ENCODE measurements at regions not wholly inside any gene's neighbourhood (a gene's known extent, or its start where the extent isn't known, plus 50 kb on each side); places are given as distances from the start of the nearest gene placed in this dataset.

DNA sequence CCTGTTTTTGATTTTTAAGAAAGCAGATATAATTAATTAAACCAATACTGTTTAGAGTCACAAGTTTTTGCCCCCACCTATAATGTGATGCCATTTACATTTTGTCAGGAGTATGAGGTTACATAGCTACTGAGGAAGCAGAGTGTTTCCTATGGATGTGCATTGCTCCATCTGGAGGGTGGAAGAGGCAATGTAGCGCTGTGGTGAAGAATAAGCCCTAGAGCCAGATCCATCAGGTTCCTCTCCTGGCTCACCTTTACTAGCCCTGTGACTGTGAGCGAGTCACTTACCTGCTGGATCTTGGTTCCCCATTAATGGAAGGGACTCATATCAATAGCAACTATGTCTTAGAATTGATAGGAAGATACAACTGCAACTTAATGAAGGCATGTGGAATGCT lies 216.0 kb downstream of the GPAM start:
- CTCF ChIA-PET, result interaction anchor here (1.0 kb wide), 1 partner anchor 170 kb away, joined by 3 read pairs; no protein-coding TSS in a partner anchor
- Histone ChIP-seq H3K27ac (ENCODE audit: extremely low read depth, low read depth, low read length) (no peak overlapping the region), H3K36me3 (ENCODE audit: control insufficient read depth in 2 of 2, insufficient read depth in 1 of 2, low read length in 2 of 2) (no peaks in the 10 kb centered on the region), H3K4me1 (ENCODE audit: control insufficient read depth, insufficient read depth, low read length) (no peaks in the 10 kb centered on the region), H3K4me3 (ENCODE audit: low read depth, low read length) (no peak overlapping the region), H3K9me3 (ENCODE audit: control insufficient read depth, insufficient read depth, low read depth, low read length) (no peaks in the 10 kb centered on the region)
- TF ChIP-seq, protein P1, sequence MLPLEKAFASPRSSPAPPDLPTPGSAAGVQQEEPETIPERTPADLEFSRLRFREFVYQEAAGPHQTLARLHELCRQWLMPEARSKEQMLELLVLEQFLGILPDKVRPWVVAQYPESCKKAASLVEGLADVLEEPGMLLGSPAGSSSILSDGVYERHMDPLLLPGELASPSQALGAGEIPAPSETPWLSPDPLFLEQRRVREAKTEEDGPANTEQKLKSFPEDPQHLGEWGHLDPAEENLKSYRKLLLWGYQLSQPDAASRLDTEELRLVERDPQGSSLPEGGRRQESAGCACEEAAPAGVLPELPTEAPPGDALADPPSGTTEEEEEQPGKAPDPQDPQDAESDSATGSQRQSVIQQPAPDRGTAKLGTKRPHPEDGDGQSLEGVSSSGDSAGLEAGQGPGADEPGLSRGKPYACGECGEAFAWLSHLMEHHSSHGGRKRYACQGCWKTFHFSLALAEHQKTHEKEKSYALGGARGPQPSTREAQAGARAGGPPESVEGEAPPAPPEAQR (tag by site-specific recombination; IDR thresholded peaks at IDR 0.05), result no peak
- TF ChIP-seq ZNF473 (tag by site-specific recombination; IDR thresholded peaks at IDR 0.05), result no peak
- TF ChIP-seq ZNF433 (tag by site-specific recombination; IDR thresholded peaks at IDR 0.05; ENCODE audit: low read depth), result no peak
- TF ChIP-seq ZNF549 (tag by site-specific recombination; IDR thresholded peaks at IDR 0.05), result no peak
- no peak for TF ChIP-seq ZEB2 (tag by site-specific recombination; IDR thresholded peaks at IDR 0.05)
- TF ChIP-seq ZNF324 (tag by site-specific recombination; IDR thresholded peaks at IDR 0.05), result no peak
- TF ChIP-seq ZNF785 (tag by site-specific recombination; IDR thresholded peaks at IDR 0.05), result no peak
- no peak for TF ChIP-seq ZNF416 (tag by site-specific recombination; IDR thresholded peaks at IDR 0.05)
- no peak for TF ChIP-seq WT1 (tag by site-specific recombination; IDR thresholded peaks at IDR 0.05)
- TF ChIP-seq ZNF776 (tag by site-specific recombination; IDR thresholded peaks at IDR 0.05; ENCODE audit: borderline replicate concordance), result no peak
- no peak for TF ChIP-seq ZNF423 (tag by site-specific recombination; IDR thresholded peaks at IDR 0.05)
- TF ChIP-seq ZBTB1 (tag by site-specific recombination; IDR thresholded peaks at IDR 0.05), result no peak
- TF ChIP-seq OSR2 (tag by site-specific recombination; IDR thresholded peaks at IDR 0.05), result no peak
- no peak for TF ChIP-seq TCF7L2 (IDR thresholded peaks at IDR 0.05; ENCODE audit: borderline replicate concordance, low read depth, low read length)
- TF ChIP-seq KLF9 (tag by site-specific recombination; IDR thresholded peaks at IDR 0.05; ENCODE audit: low read depth), result no peak
- no peak for TF ChIP-seq SALL2 (tag by site-specific recombination; IDR thresholded peaks at IDR 0.05; ENCODE audit: borderline replicate concordance)
- TF ChIP-seq ZNF585B (tag by site-specific recombination; IDR thresholded peaks at IDR 0.05), result no peak
- no peak for TF ChIP-seq SCRT2 (tag by site-specific recombination; IDR thresholded peaks at IDR 0.05)
- POLR2A ChIA-PET, result no interaction called here

DNA sequence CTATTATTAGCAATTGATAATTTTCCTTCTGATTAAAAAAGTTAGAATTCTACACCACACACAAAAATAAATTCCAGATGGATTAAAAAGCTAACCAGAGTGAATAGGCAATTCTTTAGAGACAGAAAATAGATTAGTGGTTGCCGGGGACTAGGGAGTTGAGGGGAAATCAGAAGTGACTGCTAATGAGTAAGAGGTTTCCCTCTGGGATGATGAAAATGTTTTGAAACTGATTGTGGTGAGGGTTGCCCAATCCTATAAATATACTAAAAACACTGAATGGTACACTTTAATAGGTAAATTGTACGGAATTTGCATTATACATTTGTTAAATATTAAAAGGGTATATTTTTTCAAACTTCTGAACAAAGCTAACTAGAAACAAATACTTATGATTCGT lies 214.9 kb downstream of the GPAM start:
- H3K27ac ChIP-seq (ENCODE audit: extremely low read depth, low read depth, low read length), result no peak overlapping the region
- POLR2A ChIA-PET, result no interaction called here
- H3K4me3 ChIP-seq (ENCODE audit: low read depth, low read length), result no peak overlapping the region
- H3K9me3 ChIP-seq (ENCODE audit: control insufficient read depth, insufficient read depth, low read depth, low read length), result no peaks in the 10 kb centered on the region
- H3K36me3 ChIP-seq (ENCODE audit: control insufficient read depth in 2 of 2, insufficient read depth in 1 of 2, low read length in 2 of 2), result no peaks in the 10 kb centered on the region
- CTCF ChIA-PET, result interaction anchor here (0.7 kb wide), 1 partner anchor 35 kb away, joined by 3 read pairs; no protein-coding TSS in a partner anchor
- TF ChIP-seq ZNF311 (tag by site-specific recombination; IDR thresholded peaks at IDR 0.05; ENCODE audit: borderline replicate concordance) (no peak), ZNF433 (tag by site-specific recombination; IDR thresholded peaks at IDR 0.05; ENCODE audit: low read depth) (no peak), ZNF19 (tag by site-specific recombination; IDR thresholded peaks at IDR 0.05; ENCODE audit: low read depth) (no peak), FEZF1 (tag by site-specific recombination; IDR thresholded peaks at IDR 0.05) (no peak), ZNF248 (tag by site-specific recombination; IDR thresholded peaks at IDR 0.05) (no peak)
- TF ChIP-seq, protein P2, sequence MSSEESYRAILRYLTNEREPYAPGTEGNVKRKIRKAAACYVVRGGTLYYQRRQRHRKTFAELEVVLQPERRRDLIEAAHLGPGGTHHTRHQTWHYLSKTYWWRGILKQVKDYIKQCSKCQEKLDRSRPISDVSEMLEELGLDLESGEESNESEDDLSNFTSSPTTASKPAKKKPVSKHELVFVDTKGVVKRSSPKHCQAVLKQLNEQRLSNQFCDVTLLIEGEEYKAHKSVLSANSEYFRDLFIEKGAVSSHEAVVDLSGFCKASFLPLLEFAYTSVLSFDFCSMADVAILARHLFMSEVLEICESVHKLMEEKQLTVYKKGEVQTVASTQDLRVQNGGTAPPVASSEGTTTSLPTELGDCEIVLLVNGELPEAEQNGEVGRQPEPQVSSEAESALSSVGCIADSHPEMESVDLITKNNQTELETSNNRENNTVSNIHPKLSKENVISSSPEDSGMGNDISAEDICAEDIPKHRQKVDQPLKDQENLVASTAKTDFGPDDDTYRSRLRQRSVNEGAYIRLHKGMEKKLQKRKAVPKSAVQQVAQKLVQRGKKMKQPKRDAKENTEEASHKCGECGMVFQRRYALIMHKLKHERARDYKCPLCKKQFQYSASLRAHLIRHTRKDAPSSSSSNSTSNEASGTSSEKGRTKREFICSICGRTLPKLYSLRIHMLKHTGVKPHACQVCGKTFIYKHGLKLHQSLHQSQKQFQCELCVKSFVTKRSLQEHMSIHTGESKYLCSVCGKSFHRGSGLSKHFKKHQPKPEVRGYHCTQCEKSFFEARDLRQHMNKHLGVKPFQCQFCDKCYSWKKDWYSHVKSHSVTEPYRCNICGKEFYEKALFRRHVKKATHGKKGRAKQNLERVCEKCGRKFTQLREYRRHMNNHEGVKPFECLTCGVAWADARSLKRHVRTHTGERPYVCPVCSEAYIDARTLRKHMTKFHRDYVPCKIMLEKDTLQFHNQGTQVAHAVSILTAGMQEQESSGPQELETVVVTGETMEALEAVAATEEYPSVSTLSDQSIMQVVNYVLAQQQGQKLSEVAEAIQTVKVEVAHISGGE (tag by site-specific recombination; conservative IDR thresholded peaks at IDR 0.05; ENCODE audit: low read depth), result no peak
- TF ChIP-seq, protein P3, sequence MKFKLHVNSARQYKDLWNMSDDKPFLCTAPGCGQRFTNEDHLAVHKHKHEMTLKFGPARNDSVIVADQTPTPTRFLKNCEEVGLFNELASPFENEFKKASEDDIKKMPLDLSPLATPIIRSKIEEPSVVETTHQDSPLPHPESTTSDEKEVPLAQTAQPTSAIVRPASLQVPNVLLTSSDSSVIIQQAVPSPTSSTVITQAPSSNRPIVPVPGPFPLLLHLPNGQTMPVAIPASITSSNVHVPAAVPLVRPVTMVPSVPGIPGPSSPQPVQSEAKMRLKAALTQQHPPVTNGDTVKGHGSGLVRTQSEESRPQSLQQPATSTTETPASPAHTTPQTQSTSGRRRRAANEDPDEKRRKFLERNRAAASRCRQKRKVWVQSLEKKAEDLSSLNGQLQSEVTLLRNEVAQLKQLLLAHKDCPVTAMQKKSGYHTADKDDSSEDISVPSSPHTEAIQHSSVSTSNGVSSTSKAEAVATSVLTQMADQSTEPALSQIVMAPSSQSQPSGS (tag by site-specific recombination; IDR thresholded peaks at IDR 0.05; ENCODE audit: low read depth), result no peak
- H3K4me1 ChIP-seq (ENCODE audit: control insufficient read depth, insufficient read depth, low read length), result no peaks in the 10 kb centered on the region

All from HEK293 (cell line).